ENCODE measurements at regions not wholly inside any gene's neighbourhood (a gene's known extent, or its start where the extent isn't known, plus 50 kb on each side); places are given as distances from the start of the nearest gene placed in this dataset.

DNA sequence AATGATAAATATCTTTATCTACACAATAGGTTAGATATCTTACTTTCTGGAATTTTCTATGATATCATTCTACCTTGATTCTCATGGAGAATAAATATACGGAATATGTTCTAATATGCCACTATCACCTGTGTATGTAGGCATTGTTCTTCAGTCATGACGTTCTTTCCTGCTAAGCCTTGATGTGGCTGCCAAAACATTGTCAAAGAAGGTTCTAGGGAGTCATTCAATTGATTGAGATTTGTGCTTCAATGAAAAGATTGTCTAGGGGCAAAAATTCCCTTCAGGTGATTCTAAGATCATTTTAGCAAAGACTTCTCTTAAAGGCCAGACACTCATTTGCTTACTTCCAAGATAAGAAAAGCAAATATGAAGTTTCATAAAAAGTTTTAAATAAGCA lies 118.1 kb downstream of the MAT2B start:
- DNase-seq, result no peak

GRCh38 chr5:163623986-163624385 lies 118.6 kb downstream of the MAT2B start:
- DNase-seq, result no peak

DNA sequence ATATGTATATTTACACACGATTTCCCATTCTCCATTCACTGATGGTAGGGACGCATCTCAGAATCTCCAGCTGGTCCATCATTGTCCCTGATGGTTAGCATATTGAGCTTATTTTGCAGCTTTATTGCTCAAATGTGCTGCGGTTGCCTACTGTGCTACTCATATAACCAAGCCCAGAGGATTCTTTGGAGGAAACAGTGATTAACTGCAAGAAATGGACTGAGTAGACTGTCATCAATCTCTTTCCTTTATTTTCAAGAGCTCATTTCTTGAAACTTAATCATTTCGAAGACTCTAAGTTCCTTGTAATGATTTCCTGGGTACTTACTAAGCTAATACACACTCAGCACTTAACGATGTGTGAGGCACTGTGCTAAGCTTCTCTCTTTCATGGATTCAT lies 119.0 kb downstream of the MAT2B start:
- DNase-seq, result no peak

DNA sequence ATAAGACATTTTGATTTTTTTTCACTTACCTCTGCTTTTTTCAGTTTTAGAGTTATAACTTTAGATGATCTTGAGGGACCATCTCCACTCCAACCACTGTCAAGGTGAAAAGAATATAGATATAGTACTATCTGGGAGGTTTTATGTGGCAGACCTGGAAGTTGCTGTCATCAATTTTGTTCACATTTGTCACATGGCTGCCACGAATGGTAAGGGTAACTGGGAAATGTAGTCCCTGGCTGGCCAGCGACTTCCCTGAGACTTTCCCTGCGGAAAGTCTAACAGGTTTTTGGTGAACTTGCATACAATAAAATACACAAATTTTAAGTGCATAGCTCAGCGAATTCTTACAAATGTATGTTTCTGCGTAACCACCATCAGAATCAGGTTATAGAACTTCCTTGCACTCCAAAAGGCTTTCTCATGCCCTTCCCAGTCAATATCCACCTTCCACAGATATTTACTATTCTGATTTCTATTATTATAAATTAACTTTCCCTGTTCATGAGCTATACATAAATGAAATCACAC lies 121.5 kb downstream of the MAT2B start:
- DNase-seq, result no peak

GRCh38 chr5:163631856-163632255 lies 126.4 kb downstream of the MAT2B start:
- no peak for DNase-seq

DNA sequence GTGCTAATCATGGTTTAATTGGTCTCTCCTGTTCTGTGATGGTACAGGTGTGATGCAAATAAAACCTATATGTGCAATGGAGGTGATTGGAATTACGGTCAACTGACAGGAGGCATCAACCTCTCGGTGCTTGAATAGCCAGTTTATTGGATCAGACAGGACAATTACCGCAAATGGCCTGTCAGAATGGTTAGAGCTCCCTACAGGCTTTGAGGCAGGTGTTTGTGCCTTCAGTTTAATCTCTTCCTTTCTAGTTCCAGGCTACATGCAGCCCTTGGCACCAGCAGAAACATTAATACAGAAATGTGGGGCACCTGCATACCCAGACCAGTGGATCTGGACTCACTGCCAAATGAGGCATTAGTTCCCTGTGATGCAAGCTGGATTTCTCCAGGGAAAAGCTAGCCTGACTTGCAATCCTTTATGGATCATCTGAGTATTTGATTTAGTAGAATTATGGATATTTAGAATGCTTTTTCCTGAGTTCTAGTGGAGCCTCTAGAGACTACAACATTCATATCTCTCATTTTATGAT lies 128.6 kb downstream of the MAT2B start:
- no peak for DNase-seq

- no peak for DNase-seq
These were observed 130.2 kb downstream of the MAT2B start for GRCh38 chr5:163635631-163636030.

DNA sequence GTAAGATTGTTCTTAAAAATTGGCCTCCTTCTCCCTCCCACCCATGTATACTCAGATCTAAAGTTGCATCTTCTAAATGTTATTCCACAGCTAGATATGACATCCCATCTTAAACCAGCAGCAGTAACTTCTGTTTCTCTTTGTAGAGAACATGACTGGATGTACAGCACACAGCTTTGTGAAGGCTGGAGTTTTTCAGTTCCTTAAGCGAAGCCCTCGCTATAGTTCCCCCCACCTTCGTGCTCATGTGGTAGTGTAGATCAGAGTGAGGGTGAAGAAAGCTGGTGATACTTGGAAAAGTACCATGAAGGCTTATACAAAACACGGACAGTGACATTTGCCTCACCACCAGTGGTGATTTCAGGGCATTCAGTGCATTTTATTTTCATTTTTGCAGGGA lies 137.5 kb downstream of the MAT2B start:
- DNase-seq, result no peak

DNA sequence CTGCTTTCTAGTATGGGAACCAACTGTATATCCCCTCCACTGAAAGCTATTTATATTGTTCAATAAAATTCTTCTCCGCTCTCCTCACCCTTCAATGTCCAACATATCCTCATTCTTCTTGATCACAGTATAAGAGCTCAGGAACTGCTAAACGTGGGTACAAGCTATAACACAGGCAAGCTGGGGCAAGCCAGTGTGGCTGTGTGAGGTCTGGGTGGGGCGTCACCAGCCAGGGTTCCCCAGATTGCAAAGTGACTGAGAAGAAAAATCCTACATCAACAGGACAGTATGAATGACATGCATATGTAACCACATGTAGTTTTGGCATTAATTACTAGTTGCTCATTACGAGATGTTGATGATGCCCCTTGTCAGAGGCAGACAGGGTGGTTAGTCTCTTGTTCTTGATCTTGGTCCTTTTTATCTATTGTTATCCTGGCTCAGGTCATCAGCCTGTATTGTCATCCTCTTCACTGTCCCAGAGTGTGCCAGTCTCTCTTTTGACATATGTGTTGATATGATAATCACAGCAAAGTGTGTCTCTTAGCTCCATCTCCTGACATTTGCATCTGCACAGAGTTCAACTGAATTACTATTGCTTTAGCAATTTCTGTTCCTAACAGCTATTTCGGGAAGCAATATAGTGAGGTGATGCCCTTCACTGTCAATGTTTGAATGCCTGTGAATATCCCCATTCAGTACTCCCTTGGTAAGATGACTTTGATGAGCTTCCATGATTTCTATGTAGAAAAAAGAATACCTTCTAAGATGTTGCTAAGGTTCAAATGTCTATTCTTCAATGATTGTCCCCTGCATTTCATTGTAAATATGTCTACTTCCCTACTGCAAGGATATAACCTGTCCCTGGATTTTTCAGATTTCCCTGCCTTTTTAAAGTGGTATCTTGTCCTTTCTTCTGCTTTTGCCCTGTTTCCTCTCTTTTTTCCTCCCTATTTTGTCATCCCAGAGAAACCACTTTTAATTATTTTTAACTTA lies 140.3 kb downstream of the MAT2B start:
- no peak for DNase-seq

DNA sequence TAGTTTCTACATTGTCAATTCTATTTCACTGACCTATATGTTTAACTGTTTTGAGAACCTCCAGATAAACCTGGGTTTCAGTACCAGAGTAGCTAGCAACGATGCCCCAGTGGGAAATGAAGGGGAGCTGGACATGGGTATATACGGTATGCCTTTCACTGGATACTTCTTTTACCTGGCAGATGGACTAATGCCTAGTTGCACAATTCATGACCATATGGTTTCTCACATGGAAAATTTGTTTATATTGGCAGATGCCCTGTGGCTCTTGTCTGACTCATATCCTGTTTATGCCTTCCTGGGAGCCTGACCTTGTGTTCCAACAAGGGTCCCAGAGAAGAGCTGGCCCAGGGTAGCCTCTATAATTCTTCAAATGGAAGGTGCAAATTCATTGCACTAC lies 144.1 kb downstream of the MAT2B start:
- no peak for DNase-seq

- DNase-seq, result no peak
These were observed 148.1 kb downstream of the MAT2B start for GRCh38 chr5:163653526-163653925.

DNA sequence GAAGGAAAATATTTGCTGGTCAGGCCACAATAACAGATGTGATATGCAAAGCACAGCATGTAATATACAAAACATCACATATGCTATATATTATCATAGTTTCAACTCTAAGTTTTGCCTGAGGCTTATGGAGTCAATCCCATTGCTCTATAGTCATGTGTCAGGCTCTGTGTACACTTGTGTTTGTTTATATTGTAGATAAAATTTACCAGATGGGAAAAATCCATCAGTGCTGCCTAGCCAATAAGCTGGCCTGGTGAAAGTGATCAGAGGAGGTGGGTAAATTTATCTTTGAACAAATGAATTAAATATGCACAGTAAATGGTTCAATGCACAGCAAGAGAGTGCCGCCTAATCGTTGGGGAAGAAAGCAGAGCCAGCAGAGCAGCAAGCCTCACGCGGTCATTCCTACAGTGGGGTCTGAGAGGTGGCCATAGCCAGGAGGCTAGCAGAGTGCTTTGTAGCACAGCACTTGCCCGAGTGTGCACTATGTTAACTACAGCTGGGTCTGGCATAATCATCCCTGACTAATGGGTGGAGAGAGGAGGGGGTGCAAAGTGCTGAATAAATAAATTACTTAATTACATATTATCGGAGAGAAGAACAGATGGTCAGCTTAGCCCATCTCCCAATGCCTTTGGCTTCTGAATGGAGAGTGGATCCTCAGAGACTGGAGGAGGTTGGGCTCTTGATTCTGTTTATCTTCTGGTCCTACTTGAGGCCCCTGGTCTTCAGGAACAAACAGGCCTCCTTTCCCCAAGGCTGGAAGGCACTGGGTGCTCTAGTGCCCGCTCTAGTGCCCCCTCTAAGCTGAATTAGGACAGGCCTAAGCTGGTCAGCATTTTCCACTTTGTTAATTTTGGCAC lies 153.5 kb downstream of the MAT2B start:
- DNase-seq, result no peak

GRCh38 chr5:163659568-163659902 lies 154.1 kb downstream of the MAT2B start:
- no peak for DNase-seq

GRCh38 chr5:163660486-163660885 lies 155.1 kb downstream of the MAT2B start:
- DNase-seq, result no peak

GRCh38 chr5:163661360-163661759 lies 155.9 kb downstream of the MAT2B start:
- DNase-seq, result no peak

DNA sequence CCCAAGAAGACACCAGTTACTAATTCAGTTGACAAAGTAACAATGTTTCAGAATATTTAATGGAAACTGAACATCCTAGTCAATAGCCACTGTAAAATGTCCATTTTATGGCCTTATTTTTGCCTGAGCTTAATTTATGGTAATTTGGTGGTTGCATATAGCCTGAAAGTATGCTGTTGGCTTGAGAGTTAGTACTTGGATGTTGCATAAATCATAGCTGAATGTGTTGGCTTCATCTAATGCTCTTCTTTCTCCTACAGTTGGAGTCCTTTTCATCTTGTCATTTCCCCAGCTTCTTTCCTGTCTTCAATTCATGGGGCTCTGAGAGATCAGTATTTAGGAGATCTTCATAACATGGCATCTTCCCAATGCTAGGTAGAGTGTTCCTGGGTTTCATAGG lies 164.6 kb downstream of the MAT2B start:
- no peak for DNase-seq

GRCh38 chr5:163677092-163677491 lies 171.7 kb downstream of the MAT2B start:
- no peak for DNase-seq

DNA sequence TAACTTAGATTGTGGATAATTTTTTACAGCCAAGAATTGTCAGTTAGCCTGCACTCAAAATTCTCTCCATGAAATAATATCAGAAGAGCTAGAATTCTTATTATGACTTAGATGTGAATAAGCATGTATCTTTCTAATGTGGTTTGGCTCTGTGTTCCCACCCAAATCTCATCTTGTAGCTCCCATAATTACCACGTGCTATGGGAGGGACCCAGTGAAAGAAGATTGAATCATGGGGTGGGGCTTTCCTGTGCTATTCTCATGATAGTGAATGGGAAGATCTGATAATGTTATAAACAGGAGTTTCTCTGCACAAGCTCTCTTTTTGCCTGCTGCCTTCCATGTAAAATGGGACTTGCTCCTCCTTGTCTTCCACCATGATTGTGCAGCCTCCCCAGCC lies 176.8 kb downstream of the MAT2B start:
- no peak for DNase-seq

- DNase-seq, result no peak
These were observed 182.0 kb downstream of the MAT2B start for GRCh38 chr5:163687414-163687813.

- DNase-seq, result no peak
These were observed 186.7 kb downstream of the MAT2B start for GRCh38 chr5:163692091-163692490.

DNA sequence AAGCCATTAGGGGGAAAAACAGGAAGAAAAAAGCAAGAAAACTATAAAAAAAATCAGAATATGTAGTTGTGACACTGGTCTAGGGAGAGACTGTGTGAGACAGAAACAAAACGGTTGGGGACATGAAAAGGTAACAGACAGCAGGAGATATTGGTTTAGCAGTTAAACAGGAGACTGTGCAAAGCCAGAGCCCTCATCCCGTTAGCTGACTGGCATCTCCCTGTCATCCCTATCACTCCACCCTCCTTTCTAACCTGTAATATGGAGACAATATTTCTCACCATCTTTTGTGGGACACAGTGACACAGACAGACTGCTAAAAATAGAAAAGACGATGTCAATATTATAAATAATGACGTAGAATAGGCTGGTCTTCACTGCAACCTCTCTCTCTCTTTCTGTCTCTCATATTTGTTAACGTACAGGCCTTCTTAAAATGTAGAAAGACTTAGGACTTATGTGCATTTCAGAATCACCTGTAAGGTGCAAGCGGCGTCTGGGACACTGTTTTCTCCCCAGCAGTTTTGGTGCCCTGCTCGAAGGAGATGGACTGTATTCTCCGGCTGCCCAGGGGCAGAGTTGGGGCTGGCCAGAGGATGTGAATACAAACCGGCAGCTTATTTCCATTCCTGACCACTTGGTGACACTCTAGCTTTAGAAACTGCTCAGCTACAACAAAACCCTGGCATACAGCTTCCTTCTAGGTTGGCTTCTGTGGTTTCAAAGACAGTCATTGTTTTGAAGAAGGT lies 190.6 kb downstream of the MAT2B start:
- DNase-seq, result peak; percentile 58 to 60

DNA sequence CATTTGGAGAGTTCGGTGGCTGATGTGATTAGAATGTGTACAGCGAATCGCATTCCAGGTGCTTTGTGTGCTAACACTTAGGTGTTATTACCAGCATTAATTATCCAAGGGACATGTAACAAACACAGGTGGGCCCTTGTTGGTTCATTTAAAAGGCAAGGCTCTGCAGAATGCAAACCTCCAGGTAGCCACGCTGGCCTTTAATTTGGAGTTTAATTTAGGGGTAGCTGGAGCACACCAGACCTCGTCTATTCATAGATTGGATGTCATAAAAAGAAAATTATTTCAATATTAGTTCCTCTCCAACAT lies 191.1 kb downstream of the MAT2B start:
- DNase-seq, result no peak
